Endothelial cell (in vitro differentiated cells): ENCODE measurements at regions not wholly inside any gene's neighbourhood (a gene's known extent, or its start where the extent isn't known, plus 50 kb on each side); places are given as distances from the start of the nearest gene placed in this dataset.
"Not testable (repeated sequence)": the region's sequence is repeated elsewhere in the genome, so short reads cannot be mapped to it uniquely, and the experiment has no call there.

Source experiments
- DNase-seq: peaks from one replicate; pipeline ENCODE4 v3.0.0; 2021; ENCODE audit warnings: low spot score
- H3K27ac Mint-ChIP-seq: one replicate; pipeline ENCODE4 v1.8.0; 2021; ENCODE audit warnings: mixed read lengths, inconsistent platforms; ENCODE audit not compliant: unreplicated experiment
- H3K27me3 Mint-ChIP-seq: one replicate; pipeline ENCODE4 v1.8.0; 2021; ENCODE audit warnings: mild to moderate bottlenecking, moderate library complexity, mixed read lengths, inconsistent platforms; ENCODE audit not compliant: unreplicated experiment
- H3K36me3 Mint-ChIP-seq: one replicate; pipeline ENCODE4 v1.8.0; 2021; ENCODE audit warnings: mild to moderate bottlenecking, low read depth, mixed read lengths, inconsistent platforms; ENCODE audit not compliant: unreplicated experiment
- H3K4me1 Mint-ChIP-seq: one replicate; pipeline ENCODE4 v1.8.0; 2021; ENCODE audit warnings: mild to moderate bottlenecking, mixed read lengths, inconsistent platforms; ENCODE audit not compliant: unreplicated experiment
- H3K4me3 Mint-ChIP-seq: one replicate; pipeline ENCODE4 v1.8.0; 2021; ENCODE audit warnings: mild to moderate bottlenecking, mixed read lengths, inconsistent platforms; ENCODE audit not compliant: unreplicated experiment
- H3K9me3 Mint-ChIP-seq: one replicate; pipeline ENCODE4 v1.8.0; 2021; ENCODE audit warnings: mixed read lengths, inconsistent platforms; ENCODE audit not compliant: unreplicated experiment
- TF ChIP-seq, protein P1 (sequence below): fragments of 200-600 bp; sonication (generic); IDR thresholded peaks from one replicate; pipeline ENCODE4 v1.5.0; 2021; ENCODE audit warnings: antibody characterized with exemption; ENCODE audit not compliant: unreplicated experiment

DNA sequence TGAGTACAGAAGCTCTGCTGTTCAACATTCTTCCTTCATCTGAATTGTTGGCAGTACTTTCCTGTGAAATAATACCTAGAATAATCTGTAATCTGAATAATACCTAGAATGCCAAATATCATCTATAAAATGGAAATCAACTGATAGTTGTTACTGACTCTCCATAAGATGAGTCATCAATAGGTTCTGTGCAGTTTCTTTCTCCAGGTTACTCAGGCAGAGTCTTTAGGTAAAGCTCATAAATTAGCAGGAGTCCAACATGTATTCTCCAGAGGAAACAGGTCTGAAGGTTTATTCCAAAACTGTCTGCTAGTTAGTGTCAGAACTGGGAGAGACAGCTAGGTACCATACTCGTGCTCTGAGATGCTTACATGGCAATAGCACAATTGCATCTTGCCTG is 282.0 kb upstream of the MAP2 start:
- DNase-seq = no peak
- H3K4me1 Mint-ChIP-seq = peaks cover 26% of the 10 kb centered on the region
- H3K27ac Mint-ChIP-seq = no peak overlapping the region
- TF ChIP-seq, protein P1, sequence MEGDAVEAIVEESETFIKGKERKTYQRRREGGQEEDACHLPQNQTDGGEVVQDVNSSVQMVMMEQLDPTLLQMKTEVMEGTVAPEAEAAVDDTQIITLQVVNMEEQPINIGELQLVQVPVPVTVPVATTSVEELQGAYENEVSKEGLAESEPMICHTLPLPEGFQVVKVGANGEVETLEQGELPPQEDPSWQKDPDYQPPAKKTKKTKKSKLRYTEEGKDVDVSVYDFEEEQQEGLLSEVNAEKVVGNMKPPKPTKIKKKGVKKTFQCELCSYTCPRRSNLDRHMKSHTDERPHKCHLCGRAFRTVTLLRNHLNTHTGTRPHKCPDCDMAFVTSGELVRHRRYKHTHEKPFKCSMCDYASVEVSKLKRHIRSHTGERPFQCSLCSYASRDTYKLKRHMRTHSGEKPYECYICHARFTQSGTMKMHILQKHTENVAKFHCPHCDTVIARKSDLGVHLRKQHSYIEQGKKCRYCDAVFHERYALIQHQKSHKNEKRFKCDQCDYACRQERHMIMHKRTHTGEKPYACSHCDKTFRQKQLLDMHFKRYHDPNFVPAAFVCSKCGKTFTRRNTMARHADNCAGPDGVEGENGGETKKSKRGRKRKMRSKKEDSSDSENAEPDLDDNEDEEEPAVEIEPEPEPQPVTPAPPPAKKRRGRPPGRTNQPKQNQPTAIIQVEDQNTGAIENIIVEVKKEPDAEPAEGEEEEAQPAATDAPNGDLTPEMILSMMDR = no peak
- H3K4me3 Mint-ChIP-seq = no peak overlapping the region
- H3K9me3 Mint-ChIP-seq = no peaks in the 10 kb centered on the region
- H3K36me3 Mint-ChIP-seq = no peaks in the 10 kb centered on the region
- no peaks in the 10 kb centered on the region for H3K27me3 Mint-ChIP-seq

DNA sequence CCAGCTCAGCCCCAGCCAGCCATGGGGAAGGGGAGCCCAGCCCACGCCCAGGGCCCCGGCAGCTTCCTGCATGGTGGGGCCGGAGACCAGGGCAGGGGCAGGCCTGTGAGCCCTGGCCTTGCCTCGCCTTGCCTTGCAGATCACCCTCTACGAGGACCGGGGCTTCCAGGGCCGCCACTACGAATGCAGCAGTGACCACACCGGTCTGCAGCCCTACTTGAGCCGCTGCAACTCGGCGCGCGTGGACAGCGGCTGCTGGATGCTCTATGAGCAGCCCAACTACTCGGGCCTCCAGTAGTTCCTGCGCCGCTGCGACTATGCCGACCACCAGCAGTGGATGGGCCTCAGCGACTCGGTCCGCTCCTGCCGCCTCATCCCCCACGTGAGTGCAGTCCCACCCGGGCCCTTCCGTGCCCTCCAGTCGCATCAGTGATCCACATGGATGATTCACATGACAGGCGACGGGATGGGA is 278.6 kb upstream of the MAP2 start:
- H3K9me3 Mint-ChIP-seq, H3K27ac Mint-ChIP-seq, H3K4me3 Mint-ChIP-seq, H3K36me3 Mint-ChIP-seq, DNase-seq, H3K27me3 Mint-ChIP-seq: not testable (repeated sequence)
- peaks cover 12% of the 10 kb centered on the region for H3K4me1 Mint-ChIP-seq

DNA sequence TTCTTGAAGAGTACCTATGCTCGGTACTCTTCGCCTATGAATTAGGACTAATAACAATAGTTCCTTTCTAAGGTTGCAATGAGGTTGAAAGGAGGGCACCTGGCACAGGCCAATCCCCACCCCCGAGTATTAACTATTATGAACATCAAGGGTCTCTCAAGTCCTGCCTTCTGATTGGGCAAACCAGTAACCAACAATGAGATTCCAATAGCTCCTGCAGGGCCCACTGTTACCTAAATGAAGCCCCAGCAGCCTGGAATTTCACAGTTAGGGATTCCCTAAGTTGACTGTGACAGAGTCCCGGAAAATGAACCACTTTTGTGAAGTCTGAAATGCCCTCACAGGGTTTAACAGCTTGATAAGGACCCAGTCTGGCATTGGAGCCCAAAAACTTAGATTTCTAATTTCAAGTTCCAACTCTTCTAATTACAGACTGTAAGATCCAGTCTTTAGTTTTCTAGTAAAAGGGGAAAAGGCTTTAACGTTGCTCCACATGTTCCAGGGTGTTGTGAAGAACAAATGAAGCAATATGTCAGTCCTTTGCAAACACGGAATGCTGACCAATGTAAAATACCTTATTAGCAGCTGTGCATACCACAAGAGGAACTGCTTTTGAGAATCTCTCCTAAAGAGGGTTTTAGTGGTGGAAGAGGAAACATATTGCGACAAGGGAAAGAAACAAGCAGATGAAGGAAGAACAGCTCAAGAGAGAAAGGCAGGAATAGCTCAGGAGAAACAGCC is 277.7 kb upstream of the MAP2 start:
- Mint-ChIP-seq H3K27me3 (no peaks in the 10 kb centered on the region), H3K4me3 (no peak overlapping the region), H3K9me3 (no peaks in the 10 kb centered on the region), H3K27ac (no peak overlapping the region), H3K36me3 (no peaks in the 10 kb centered on the region), H3K4me1 (peaks cover 6% of the 10 kb centered on the region)
- DNase-seq = no peak
- TF ChIP-seq, protein P1 = no peak

DNA sequence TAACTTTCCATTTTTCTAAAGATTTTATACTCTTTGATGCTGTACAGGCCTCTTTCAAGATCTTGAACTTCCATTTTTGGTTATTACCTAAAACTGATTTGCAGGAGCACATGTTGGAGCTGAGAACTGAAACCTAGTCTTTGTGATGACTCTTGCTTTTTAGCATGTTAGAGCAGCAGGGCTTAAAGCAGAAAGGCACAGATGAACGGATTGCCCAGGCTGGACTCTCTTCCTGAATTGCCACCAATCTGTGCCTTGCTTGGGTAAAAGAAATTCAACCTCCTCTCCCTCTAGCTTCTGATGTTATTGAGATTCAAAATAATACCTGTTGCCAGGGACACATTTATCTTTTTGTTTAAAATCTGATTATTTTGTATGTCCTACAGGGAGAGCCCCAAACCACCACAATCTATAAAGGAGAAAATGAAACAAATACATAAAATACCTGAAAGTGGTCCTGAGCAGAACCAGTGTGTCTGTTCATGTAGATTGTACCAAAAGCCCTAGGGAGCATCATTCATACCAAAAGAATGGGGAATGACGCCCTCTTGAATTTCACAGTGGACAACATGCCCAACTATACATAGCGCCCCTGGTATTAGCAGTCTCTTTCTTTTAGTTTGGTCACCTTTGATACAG is 277.0 kb upstream of the MAP2 start:
- TF ChIP-seq, protein P1 = no peak
- no peaks in the 10 kb centered on the region for H3K27me3 Mint-ChIP-seq
- H3K27ac Mint-ChIP-seq = no peak overlapping the region
- no peaks in the 10 kb centered on the region for H3K36me3 Mint-ChIP-seq
- peaks cover 4% of the 10 kb centered on the region for H3K4me1 Mint-ChIP-seq
- no peak overlapping the region for H3K4me3 Mint-ChIP-seq
- no peak for DNase-seq
- H3K9me3 Mint-ChIP-seq = no peaks in the 10 kb centered on the region

DNA sequence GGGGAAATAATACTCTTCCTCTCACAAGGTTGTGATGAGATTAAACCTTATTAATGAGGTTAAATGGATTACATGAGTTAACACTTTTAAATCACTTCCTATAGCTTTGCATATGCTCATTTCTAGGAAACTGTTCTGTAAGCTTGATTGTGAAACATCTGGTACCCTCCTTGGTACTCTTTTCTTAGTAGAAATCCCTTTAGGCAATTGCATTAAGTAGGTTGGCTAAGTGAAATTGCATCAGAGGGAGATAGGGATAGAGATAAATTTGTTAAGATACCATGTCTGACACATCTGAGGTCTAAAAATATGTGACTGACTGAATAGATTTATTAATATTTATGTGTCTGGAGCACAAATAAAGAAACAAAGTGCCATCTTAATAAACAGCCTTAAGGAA is 275.9 kb upstream of the MAP2 start:
- no peak for DNase-seq
- H3K27me3 Mint-ChIP-seq = no peaks in the 10 kb centered on the region
- TF ChIP-seq, protein P1 = no peak
- no peaks in the 10 kb centered on the region for H3K36me3 Mint-ChIP-seq
- no peak overlapping the region for H3K4me3 Mint-ChIP-seq
- H3K9me3 Mint-ChIP-seq = no peaks in the 10 kb centered on the region
- H3K4me1 Mint-ChIP-seq = peaks cover 4% of the 10 kb centered on the region
- H3K27ac Mint-ChIP-seq = no peak overlapping the region
